CD4-positive, alpha-beta T cell treated with Interleukin-17A for 4 hours (primary cell): ENCODE measurements at regions not wholly inside any gene's neighbourhood (a gene's known extent, or its start where the extent isn't known, plus 50 kb on each side); places are given as distances from the start of the nearest gene placed in this dataset.

ENCODE experiments used
- DNase-seq: peaks from one replicate; pipeline ENCODE4 v3.0.0-alpha.2; 2020; ENCODE audit warnings: mixed read lengths

DNA sequence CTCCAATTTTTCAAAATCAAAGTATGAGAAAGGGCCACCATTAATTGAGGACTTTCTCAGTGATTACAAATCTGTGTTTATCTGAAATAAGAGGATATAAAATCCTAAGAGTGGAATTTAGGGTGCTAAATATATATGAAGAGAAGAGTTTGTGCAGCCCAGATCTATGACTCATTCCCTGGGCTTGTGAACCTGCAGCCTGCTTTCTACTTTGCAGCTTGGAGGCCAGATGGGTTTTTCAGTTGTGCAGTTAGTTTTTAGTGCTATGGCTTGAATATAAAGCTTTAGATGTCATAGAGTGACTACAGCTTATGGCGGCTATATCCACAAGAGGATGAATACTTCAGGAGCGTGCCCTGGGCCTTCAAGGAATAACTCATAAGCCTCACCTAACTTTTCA is 1391.1 kb downstream of the FSTL5 start:
- no peak for DNase-seq

- no peak for DNase-seq
Measured at GRCh38 chr4:160795216-160795615, 1368.6 kb downstream of the FSTL5 start.

DNA sequence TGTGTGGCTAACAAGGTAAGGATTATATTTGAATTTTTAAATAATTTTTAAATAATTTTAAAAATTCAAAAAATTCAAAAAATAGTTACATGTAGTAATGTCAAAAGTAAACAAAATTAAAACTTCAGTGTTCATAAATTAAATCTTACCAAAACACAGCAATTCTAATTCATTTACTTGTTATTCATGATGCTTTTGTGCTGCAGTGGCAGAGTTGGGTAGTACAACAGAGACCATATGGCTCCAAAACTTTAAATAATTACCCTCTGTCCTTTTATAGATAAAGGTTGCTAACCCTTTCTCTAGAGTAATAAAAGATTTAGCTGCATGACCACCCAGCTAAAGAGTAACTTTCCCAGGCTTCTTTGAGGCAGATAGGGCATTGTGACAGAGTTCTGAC is 1355.6 kb downstream of the FSTL5 start:
- no peak for DNase-seq

- no peak for DNase-seq
Measured at GRCh38 chr4:160809576-160809975, 1354.2 kb downstream of the FSTL5 start.

DNA sequence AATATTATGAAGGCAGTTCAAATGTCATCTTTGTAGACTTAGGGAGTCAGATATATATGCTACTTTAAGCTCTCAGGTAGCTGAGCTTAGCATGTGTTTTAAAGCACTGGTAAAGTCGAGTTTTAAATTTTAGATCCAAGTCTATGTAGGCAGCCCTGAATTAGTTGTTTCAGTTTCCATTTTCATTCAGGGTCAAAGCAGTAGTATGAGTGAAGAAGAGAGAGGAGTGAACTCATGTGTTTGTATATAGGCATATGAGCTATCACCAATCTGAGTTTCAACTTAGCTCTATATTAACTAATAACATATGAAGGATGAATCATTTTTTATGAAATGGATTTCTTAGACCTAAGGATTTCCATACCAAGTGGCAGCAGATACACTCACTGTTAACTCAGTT is 1353.4 kb downstream of the FSTL5 start:
- DNase-seq, result no peak

DNA sequence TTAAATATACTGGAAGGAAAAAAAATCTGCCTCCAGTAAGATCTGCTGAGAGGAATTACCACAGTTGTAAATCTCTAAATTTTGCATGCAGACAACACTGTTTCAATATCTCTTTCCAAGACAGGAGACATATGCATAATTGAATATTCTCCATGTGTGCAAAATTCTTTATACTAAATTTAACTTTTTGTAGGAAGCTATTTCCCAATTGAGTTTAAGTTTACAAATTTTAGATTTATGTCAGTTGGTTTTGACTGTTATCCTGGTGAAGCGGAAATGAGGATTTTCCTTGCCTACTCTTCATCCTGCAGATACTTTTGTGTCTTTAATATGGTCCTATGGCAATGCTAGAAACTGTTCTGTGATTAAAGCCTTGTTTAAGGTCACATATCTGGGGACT is 1352.9 kb downstream of the FSTL5 start:
- DNase-seq, result no peak

GRCh38 chr4:160811956-160812355 is 1351.8 kb downstream of the FSTL5 start:
- DNase-seq, result no peak

DNA sequence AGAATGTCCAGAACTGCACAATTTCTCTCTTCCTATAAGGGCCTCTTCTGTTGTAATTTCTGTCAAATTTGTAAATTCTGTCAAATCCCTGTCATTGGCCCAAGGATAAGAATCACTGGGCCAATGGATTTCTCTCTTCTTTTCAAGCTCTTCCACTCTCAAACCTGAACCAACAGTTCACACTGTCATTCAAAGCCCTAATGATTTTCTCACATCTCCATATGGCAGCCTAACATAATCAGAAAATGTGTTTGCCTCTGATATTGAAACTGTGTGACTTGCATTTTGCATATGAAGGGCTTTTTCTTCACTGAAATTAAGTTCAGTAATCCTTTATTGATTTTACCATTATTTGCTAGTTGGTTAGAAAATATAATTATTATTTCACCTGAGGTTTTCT is 1349.1 kb downstream of the FSTL5 start:
- DNase-seq, result no peak

DNA sequence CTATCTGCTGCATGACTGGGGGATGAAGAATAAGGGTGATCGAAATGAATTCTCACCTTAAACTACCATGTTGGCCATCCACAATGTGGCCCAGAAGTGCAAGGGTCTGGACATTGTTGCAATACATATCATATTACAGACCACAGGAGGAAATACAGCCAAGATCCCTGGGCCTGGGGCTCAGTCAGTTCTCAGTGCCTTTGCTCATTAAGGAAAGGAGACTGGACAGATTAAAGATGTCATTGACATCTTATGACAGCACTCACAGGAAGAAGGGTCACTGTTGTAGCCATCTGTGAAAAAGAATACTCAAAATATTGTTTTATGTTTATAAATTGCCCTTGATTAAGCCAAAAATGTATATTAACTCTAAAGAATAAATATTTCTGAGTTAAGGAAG is 1345.2 kb downstream of the FSTL5 start:
- DNase-seq, result no peak

DNA sequence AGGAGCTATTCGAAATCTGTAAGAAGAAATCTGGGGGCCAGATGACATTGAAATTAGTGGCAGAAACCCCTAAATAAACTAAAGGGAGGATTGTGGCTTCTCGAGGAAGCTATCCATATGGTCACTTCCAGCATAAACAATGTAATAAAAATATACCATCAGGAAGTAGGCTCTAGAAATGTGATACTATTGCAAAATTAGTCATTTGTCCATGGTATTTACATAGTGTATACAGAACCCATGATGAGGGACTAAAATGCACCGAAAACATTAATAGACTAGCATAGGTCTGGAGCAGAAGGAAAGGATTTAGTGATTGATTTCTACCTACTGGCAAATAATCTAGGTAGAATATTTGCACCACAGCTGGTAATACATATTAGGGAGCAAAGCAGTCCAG is 1344.0 kb downstream of the FSTL5 start:
- no peak for DNase-seq

DNA sequence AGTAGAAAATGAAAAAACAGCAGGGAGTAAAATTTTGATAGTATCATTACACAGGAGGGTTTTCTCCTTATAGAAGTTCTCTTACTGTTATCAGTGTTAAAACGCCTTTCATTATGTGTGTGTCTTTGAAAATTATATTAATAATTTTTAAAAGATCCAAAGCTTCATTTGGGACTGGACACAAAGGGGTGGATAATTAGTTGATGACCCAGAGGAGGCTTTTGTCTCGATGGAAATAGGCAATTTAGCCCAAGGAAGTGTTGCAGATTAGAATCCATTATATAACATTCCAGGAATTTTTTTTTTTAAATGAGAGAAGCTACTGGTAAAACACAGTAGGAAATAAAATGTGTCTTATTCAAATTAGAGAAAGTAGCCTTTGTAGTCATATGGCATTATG is 1339.3 kb downstream of the FSTL5 start:
- no peak for DNase-seq

- DNase-seq, result no peak
Measured at GRCh38 chr4:160825644-160826338, 1338.0 kb downstream of the FSTL5 start.

DNA sequence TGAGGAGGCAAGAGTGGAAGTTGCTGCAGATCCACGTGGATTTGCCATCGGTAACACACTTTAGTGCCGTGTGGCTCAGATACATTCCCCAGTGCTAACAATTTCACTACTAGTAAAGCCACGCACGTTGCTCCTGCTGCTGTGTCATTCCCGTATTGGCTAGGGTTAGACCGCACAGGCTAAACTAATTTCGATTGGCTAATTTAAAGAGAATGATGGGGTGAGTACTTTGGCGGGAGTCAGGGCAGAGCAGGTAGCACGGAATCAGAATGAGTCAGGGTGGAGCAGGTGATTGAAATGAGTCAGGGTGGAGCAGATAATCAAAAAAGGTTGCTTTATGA is 1337.5 kb downstream of the FSTL5 start:
- no peak for DNase-seq

GRCh38 chr4:160831165-160831922 is 1332.5 kb downstream of the FSTL5 start:
- no peak for DNase-seq

GRCh38 chr4:160835789-160836188 is 1328.0 kb downstream of the FSTL5 start:
- DNase-seq, result no peak

DNA sequence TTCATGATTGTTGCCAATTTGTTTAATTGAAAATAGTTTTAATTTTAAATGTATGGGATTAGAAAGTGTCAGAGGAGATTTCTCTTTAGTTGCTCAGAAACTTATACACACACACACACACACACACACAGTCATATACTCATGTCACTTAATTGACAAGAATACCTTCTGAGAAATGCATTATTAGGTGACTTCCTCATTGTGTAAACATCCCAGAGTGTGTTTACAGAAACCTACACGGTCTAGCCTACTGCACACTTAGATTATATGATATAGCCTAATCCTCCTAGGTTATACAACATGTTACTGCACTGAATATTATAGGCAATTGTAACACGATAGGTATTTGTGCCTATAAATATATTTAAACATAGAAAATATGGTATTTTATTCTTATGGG is 1327.4 kb downstream of the FSTL5 start:
- DNase-seq, result no peak

- no peak for DNase-seq
Measured at GRCh38 chr4:160846121-160846520, 1317.7 kb downstream of the FSTL5 start.

GRCh38 chr4:160847228-160847627 is 1316.6 kb downstream of the FSTL5 start:
- DNase-seq, result no peak

DNA sequence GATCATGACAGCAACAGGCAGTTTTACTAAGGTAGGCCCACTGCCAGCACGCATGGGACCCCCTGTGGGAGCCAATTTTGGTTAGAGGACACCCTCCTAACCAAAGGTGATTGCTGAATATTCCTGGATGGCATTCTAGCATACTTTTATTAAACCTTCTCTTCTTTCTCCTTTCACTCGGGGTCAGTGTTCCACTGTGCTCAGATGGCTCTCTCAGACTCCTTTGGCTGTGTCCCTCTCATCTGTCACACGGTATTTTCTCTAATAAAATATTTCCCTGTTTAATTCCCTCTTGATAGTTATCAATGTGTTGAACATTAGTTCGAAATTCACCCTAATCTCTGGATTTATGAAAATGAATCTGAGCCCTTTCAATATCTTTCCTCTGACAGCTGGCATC is 1315.3 kb downstream of the FSTL5 start:
- no peak for DNase-seq

DNA sequence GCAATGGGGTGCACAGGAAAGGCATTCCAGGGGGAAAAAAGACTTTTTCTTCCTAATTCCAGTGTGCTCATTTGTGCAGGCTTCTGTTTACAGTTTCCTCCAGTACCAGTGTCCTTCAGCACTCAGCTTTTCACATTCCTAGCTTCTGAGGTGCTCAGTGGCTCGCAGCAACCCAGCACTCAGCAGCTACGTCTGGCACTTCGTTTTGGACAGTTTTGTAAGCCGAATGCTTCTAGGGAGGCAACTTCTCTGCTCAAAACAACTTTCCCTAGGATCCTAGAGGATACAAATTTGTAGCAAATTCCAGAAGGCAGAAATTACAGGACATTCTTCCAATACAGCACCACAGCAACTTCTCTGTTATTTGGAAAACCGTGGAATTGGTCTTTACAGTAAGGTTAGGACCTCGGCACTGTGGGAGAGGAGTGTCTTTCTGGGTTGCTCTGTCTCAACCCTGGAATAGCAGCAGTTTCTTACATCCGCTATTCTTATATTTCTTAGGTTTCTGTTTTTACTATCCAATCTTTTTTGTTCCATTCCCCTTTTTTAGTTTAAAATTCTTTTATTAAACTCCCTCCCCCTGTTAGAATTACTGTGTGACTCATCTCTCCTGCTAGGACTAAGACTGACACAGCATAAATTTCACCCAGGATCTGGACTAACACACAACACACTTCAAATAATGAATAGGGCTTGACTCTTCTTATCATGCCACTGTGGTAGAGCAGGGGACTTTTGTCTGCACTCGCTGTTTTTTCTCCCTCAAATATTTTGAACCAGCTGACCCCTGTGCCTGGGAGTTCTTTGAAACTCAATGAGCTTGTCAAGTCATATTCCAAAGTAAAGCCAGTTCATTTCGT is 1314.7 kb downstream of the FSTL5 start:
- DNase-seq, result no peak

DNA sequence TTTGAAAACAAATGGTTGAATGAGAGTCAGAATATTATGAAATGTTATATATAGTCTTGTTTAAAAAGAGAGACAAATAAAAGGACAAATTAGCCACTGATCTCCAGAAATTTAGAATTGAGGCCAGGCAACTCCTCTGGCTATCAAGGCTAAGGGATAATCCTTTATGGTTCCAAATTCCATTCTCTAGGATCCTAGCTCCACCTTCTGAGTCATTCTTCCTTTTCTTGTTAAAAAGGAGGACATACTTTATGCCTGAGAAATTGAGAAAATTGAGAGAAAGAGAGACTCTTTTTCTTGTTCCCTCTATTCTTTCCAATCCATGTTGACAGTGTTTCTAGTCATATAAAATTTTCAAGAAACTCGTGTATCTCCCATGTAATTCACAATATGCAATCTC is 1299.5 kb downstream of the FSTL5 start:
- DNase-seq, result no peak

- DNase-seq, result no peak
Measured at GRCh38 chr4:160869899-160870298, 1293.9 kb downstream of the FSTL5 start.

- no peak for DNase-seq
Measured at GRCh38 chr4:160872491-160872890, 1291.3 kb downstream of the FSTL5 start.
